GM19238 (cell line): ENCODE measurements at regions not wholly inside any gene's neighbourhood (a gene's known extent, or its start where the extent isn't known, plus 50 kb on each side); places are given as distances from the start of the nearest gene placed in this dataset.
"Not testable (repeated sequence)": the region's sequence is repeated elsewhere in the genome, so short reads cannot be mapped to it uniquely, and the experiment has no call there.

Experiments
- DNase-seq: peaks from one replicate; pipeline ENCODE4 v3.0.0; 2011; ENCODE audit warnings: low spot score; ENCODE audit not compliant: insufficient read length

DNA sequence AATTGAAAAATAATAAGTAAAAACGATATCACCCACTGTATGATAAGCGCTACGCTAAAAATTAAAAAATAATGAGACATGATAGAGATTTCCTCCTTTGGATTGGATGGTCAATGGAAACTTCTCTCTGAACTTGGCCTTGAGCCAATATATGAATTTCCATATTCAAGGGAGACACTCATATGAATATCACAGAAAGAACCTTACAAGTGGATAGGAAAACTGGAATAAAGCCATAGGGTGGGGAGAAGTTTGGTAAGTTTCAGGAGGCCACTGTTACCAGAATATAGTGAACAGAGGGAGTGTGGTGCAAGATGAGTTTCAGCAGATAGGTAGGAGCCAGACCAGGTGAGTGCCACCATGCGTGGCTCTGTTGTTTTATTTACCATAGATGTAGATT is 147.2 kb downstream of the SEM1 start:
- no peak for DNase-seq

DNA sequence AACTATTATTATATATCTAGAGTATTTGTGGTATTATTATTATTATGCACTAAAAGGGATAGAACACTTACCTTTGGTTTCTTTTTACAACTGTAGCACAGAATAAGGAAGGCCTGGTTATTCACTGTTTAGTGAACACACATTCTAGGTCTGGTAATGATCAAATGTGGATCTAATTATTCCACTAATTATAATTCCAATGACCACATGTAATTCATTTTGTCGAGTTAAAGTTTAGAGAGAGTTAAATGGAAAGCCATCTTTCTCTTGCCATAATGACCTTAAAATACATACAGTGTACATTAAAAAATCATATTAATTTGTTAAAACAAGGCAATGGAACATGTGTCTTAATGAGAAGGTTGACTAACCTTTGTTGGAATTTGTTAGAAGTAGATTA is 147.8 kb downstream of the SEM1 start:
- no peak for DNase-seq

GRCh38 chr7:96558530-96558929 is 151.1 kb downstream of the SEM1 start:
- no peak for DNase-seq

GRCh38 chr7:96558093-96558492 is 151.6 kb downstream of the SEM1 start:
- DNase-seq = no peak

DNA sequence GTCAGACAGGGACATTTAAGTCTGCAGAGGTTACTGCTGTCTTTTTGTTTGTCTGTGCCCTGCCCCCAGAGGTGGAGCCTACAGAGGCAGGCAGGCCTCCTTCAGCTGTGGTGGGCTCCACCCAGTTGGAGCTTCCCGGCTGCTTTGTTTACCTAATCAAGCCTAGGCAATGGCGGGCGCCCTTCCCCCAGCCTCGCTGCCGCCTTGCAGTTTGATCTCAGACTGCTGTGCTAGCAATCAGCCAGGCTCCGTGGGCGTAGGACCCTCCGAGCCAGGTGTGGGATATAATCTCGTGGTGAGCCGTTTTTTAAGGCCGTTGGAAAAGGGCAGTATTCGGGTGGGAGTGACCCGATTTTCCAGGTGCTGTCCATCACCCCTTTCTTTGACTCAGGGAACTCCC is 152.0 kb downstream of the SEM1 start:
- not testable (repeated sequence) for DNase-seq

- no peak for DNase-seq
Observed at GRCh38 chr7:96548664-96549063, 161.0 kb downstream of the SEM1 start.

- no peak for DNase-seq
Observed at GRCh38 chr7:96547371-96547811, 162.3 kb downstream of the SEM1 start.

- DNase-seq = no peak
Observed at GRCh38 chr7:96546426-96546825, 163.2 kb downstream of the SEM1 start.

DNA sequence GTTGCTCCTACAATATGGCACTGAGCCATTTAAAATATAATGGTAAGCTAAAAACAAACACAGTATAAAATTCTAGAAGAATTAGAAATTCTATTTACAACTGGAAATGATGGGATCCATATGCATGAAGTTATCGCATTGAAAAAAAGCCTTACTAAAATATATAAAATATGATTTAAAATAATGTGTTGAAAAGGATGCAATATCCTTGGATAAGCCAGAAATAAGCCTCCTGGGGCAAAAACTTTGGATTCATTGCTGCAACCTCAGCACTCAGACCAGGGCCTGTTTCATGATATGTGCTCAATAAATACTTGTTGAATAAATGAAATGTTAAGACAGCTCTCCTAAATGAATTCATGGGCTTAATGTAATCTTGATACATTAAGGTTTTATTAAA is 170.2 kb downstream of the SEM1 start:
- no peak for DNase-seq

GRCh38 chr7:96538632-96539031 is 171.0 kb downstream of the SEM1 start:
- DNase-seq = no peak

DNA sequence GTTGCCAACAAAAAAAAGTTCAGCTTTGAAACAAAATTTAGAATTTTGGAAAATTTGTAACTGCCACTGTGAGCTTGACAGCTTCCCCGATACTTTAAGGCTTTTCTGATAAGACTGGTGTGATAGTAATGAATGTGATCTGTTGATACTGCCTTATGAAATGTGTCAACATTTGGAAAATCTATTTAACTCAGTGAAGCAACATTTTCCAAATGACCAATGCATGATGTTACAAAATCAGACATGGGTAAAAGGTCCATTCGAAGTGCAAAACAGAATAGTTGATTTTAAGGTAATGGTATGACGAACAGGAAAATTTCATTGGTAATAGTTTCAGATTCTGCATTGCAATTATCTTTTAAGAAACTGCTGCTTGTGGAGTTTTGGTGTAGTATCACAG is 175.4 kb downstream of the SEM1 start:
- DNase-seq = no peak

DNA sequence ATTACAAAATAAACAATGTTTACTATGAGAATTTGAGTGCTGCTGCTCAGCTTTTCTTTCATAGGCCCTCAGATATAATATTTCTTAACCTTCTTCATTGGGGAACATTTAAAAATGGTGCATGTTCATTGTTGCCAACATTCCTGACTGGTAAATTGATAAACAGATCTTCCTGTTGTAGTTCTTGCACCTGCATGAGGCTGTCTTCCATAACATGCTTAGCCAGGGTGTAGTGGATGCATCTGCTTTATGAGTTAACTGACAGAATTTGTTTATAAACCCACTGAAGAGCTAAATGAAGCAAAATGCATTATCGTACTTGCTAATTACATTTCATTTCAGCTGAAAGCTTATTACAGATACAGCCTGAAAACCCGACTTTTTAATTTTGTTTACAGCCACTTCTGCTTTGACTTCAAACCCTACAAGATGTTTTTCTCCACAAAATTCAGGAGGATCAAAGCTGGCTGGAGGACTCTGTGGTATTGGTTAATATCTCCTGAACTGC is 177.2 kb downstream of the SEM1 start:
- no peak for DNase-seq

DNA sequence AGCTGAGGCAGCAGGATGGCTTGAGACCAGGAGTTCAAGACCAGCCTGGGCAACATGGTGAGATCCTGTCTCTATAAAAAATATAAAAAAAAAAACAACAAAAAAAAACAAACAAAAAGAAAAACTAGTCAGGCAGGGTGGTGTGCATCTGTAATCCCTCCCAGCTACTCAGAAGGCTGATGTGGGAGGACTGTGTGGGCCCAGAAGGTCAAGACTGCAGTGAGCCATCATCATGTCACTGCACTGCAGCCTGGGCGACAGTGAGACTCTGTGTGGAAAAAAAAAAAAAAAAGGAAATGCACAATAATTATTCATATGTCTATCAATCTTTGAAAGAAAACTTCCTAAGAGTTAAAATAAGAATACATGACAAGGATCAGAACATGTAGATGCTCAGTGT is 178.3 kb downstream of the SEM1 start:
- DNase-seq = no peak

DNA sequence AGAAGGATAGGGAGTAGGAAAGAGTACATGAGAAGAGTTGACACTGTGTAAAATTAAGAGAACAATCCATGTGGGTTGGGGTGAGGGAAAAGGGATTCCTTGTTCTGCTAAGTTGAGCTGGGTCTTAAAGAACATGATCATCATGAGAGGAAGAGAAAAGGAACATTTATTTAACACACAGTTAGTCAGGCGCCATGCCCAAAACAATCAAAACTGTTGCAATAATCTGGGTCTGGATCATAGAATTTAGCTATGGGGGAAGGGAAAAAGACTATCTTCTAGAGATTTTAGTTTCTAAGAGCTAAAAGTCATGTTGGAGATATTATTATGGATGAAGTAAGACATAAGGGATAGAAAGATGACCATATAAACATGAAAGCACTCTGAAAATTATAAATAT is 178.9 kb downstream of the SEM1 start:
- no peak for DNase-seq

GRCh38 chr7:96527133-96527827 is 182.4 kb downstream of the SEM1 start:
- no peak for DNase-seq

DNA sequence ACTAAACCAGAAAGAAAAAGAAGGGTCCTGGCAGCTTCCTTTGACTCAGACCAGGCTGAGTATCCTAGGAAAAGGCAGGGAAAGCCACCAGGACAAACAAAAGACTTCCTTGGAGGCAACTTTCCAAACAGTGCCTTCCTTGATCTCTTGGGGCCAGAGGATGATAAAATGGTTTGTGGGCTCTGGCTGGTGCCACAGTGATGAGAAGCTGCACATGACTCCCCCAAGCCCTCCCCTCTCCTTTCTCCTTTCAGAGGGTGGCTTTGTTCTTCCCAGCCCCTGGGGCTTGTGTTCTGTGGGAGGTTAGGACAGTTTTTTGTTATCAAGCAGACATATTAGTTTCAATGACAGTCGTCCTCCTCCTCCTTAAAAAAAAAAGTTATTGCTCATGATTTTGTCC is 183.2 kb downstream of the SEM1 start:
- DNase-seq = no peak

- no peak for DNase-seq
Observed at GRCh38 chr7:96521068-96521894, 188.4 kb downstream of the SEM1 start.

DNA sequence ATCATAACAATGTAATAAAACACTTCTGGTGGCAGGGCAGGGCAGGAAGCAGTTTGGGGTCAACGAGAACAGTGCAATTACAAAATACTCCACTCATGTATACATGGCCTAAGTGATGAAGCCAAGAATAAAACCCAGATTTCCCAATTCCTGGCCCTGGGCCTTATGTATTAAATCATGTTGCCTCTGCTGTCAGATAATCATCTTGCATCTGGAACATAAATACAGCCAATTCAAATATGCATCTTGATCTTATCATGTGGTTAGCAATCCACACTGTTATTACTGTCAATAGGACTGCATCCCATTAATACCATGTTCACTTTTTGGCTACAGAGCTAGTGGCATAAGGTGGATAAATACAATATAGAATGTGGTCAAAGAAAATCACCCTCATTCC is 186.5 kb upstream of the SLC25A13 start:
- no peak for DNase-seq

DNA sequence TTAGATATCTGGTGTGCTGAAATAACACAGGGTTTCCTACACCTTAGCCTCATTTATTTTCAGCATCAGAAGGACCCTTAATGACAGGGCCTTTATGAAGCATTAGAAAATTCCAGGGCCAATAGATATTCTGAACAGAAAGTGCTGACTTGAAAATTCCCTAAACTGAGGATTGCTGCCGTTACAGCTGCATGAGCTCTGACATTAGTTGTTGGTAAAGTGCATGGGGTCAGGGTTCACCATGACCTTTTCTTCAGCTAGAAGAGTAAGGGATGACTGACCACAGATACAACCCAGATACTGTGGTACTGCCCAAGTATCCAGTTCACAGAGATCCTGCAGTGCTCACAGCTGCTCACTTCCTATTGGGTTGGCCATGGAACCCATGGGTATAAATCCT is 181.7 kb upstream of the SLC25A13 start:
- no peak for DNase-seq

- no peak for DNase-seq
Observed at GRCh38 chr7:96501318-96501717, 179.4 kb upstream of the SLC25A13 start.

- DNase-seq = no peak
Observed at GRCh38 chr7:96499532-96499931, 177.6 kb upstream of the SLC25A13 start.

DNA sequence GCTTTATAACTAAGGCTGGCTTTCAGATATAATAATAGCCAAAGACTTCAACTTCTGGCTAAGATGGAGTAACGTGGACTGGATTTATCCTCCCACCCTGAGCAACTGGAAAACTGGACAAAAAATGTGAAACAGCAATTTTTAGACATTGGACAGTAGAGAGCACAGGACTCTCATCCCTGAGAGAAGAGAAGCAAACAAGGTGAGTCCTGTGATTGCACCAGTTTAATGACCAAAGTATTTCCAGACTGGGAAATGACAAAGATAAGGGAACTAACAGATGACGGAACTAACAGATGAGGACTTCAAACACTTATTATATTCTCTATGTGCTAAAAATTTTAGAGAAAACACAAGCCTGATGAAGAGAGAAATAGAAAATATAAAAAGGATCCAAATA is 175.7 kb upstream of the SLC25A13 start:
- no peak for DNase-seq

DNA sequence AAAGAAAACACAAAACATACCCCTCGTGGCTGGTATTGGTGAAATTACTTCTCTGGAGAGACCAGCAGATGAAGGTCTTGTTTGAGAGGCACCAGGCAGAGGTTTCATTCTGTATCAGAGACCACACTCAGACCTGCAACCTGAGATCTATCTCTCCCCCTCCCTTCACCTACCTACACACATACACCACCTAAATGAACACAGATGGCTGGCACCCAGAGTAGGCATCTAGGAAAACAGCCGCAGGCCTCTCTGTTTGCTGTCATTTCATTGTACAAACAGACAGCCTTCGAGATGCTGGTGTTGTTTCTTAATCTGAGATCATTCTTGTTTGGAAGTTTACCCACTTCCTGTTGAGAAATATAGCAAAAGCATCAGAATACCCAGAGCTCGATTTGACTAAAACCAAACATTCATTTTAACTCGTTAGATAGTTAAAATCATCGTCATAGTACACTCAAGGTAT is 173.9 kb upstream of the SLC25A13 start:
- DNase-seq = peak; percentile 1
